ENCODE measurements at regions not wholly inside any gene's neighbourhood (a gene's known extent, or its start where the extent isn't known, plus 50 kb on each side); places are given as distances from the start of the nearest gene placed in this dataset.

DNA sequence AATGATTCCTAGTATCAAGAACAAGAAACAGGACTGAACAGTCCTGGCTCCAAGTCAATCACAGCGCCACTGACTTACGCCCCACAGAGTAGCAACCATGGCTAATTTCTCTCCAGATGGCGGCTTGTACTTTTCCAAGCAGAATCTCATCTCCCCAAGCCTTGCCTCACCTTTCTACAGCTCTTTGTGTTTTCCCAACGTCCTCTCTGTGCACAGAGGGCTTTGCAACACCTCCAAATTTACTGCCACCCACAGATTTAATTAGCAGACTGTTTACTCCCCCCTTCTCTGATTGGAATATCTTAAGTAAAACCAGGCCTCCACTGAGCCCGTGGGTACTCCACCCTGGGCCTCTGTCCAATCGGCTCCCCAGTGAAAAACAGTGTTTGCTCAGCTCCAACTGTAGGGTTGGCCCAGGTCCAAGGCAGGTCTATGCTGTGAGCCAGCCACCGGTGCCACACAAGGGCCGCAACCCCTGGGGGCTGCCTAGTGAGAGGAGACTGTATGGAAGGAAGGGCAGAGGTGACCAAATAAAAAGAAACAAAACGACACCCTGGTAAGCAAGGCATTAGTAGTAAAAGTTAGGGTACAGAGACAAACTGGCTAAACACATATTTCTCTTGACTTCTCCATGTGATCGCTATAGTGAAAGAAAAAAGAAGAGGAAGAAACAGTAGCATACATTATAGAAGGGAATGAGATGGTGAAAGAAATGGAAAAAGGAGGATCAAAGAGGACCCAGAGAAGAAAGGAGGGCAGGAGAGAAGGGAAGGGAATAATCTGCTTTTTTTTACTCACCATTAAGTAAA lies 128.4 kb upstream of the SOD1 start:
- no peak for TF ChIP-seq CTCF (IDR thresholded peaks at IDR 0.05)
- no peak for TF ChIP-seq EZH2phosphoT487 (IDR thresholded peaks at IDR 0.05)
- TF ChIP-seq EZH2 (IDR thresholded peaks at IDR 0.05) = no peak
